ENCODE measurements at regions not wholly inside any gene's neighbourhood (a gene's known extent, or its start where the extent isn't known, plus 50 kb on each side); places are given as distances from the start of the nearest gene placed in this dataset.

- TF ChIP-seq, protein P1, sequence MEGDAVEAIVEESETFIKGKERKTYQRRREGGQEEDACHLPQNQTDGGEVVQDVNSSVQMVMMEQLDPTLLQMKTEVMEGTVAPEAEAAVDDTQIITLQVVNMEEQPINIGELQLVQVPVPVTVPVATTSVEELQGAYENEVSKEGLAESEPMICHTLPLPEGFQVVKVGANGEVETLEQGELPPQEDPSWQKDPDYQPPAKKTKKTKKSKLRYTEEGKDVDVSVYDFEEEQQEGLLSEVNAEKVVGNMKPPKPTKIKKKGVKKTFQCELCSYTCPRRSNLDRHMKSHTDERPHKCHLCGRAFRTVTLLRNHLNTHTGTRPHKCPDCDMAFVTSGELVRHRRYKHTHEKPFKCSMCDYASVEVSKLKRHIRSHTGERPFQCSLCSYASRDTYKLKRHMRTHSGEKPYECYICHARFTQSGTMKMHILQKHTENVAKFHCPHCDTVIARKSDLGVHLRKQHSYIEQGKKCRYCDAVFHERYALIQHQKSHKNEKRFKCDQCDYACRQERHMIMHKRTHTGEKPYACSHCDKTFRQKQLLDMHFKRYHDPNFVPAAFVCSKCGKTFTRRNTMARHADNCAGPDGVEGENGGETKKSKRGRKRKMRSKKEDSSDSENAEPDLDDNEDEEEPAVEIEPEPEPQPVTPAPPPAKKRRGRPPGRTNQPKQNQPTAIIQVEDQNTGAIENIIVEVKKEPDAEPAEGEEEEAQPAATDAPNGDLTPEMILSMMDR (IDR thresholded peaks at IDR 0.05; ENCODE audit: borderline replicate concordance, insufficient read depth, low read depth, low read length): no peak
These were observed 96.5 kb upstream of the PIAS1 start for GRCh38 chr15:67957435-67958132.

GRCh38 chr15:67967871-67968431 lies 86.2 kb upstream of the PIAS1 start:
- H3K4me3 ChIP-seq (ENCODE audit: low read depth, low read length): peak overlapping the region; percentile 46
- TF ChIP-seq, protein P1 (IDR thresholded peaks at IDR 0.05; ENCODE audit: borderline replicate concordance, insufficient read depth, low read depth, low read length): no peak

More at GRCh38 chr15:67957435-67958132, 96.5 kb upstream of the PIAS1 start:
- H3K4me3 ChIP-seq (ENCODE audit: low read depth, low read length): no peak overlapping the region

DNA sequence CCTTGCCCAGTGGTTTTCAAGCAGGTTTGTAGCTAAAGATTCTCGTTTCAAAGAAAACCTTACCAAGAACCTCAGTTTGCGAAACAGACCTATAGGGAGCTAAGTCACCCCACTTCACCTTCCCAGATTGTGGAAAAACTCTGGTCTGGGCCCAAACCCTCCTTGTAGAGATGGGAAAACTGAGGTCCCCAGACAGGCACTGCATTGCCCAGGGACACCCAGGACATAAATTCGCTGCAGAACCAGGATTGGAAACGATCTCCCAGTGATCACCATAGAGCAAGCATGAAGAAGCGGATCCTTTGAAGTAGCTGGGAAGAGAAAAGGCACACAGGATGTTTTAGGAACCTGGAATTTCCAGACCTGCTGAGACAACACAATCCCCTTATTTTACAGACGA lies 85.6 kb upstream of the PIAS1 start:
- H3K4me3 ChIP-seq (ENCODE audit: low read depth, low read length): peak overlapping the region; percentile 46
- TF ChIP-seq, protein P1 (IDR thresholded peaks at IDR 0.05; ENCODE audit: borderline replicate concordance, insufficient read depth, low read depth, low read length): no peak

- TF ChIP-seq, protein P1 (IDR thresholded peaks at IDR 0.05; ENCODE audit: borderline replicate concordance, insufficient read depth, low read depth, low read length): no peak
- no peak overlapping the region for H3K4me3 ChIP-seq (ENCODE audit: low read depth, low read length)
These were observed 85.1 kb upstream of the PIAS1 start for GRCh38 chr15:67968966-67969365.

GRCh38 chr15:67969892-67970291 lies 84.2 kb upstream of the PIAS1 start:
- TF ChIP-seq, protein P1 (IDR thresholded peaks at IDR 0.05; ENCODE audit: borderline replicate concordance, insufficient read depth, low read depth, low read length): no peak
- no peak overlapping the region for H3K4me3 ChIP-seq (ENCODE audit: low read depth, low read length)

GRCh38 chr15:67972377-67972776 lies 81.7 kb upstream of the PIAS1 start:
- TF ChIP-seq, protein P1 (IDR thresholded peaks at IDR 0.05; ENCODE audit: borderline replicate concordance, insufficient read depth, low read depth, low read length): no peak
- no peak overlapping the region for H3K4me3 ChIP-seq (ENCODE audit: low read depth, low read length)

GRCh38 chr15:67973846-67974245 lies 80.3 kb upstream of the PIAS1 start:
- H3K4me3 ChIP-seq (ENCODE audit: low read depth, low read length): no peak overlapping the region
- TF ChIP-seq, protein P1 (IDR thresholded peaks at IDR 0.05; ENCODE audit: borderline replicate concordance, insufficient read depth, low read depth, low read length): no peak

Measured in GM12875 (cell line).